ENCODE measurements at regions not wholly inside any gene's neighbourhood (a gene's known extent, or its start where the extent isn't known, plus 50 kb on each side); places are given as distances from the start of the nearest gene placed in this dataset.

DNA sequence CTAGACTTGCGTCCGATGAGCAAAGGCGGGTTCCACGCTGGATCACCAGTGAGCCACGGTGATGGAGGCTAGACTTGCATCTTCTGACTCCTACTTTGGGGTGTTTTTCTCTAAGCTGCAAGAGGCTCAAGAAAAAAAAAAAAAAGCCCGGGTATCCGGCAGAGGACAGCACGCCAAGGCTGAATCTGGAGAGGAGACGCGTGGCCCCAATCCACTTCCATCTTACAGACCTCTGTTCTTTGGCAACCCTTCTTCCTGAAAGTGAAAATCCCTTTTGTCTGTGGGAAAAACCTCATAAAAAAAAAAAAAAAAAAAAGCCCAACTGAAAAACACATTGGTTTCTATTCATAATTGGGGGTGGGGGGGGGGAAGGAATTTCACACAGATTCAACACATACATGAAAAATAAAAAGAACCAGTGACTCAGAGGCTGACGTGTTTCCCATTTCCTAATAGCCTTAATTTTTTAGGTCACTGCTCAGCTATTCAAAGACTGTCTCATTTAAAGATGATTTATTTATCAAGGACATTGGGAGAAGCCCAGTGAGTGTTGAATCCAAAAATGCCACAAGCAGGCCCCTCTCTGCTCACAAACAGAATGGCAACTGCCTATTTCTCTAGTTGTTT lies 258.3 kb downstream of the FOXL1 start:
- TF ChIP-seq, protein P1, sequence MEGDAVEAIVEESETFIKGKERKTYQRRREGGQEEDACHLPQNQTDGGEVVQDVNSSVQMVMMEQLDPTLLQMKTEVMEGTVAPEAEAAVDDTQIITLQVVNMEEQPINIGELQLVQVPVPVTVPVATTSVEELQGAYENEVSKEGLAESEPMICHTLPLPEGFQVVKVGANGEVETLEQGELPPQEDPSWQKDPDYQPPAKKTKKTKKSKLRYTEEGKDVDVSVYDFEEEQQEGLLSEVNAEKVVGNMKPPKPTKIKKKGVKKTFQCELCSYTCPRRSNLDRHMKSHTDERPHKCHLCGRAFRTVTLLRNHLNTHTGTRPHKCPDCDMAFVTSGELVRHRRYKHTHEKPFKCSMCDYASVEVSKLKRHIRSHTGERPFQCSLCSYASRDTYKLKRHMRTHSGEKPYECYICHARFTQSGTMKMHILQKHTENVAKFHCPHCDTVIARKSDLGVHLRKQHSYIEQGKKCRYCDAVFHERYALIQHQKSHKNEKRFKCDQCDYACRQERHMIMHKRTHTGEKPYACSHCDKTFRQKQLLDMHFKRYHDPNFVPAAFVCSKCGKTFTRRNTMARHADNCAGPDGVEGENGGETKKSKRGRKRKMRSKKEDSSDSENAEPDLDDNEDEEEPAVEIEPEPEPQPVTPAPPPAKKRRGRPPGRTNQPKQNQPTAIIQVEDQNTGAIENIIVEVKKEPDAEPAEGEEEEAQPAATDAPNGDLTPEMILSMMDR (IDR thresholded peaks at IDR 0.05; ENCODE audit: low read depth, low read length) = no peak
- no peak for TF ChIP-seq EZH2phosphoT487 (IDR thresholded peaks at IDR 0.05; ENCODE audit: low read depth)
